ENCODE measurements at regions not wholly inside any gene's neighbourhood (a gene's known extent, or its start where the extent isn't known, plus 50 kb on each side); places are given as distances from the start of the nearest gene placed in this dataset.

DNA sequence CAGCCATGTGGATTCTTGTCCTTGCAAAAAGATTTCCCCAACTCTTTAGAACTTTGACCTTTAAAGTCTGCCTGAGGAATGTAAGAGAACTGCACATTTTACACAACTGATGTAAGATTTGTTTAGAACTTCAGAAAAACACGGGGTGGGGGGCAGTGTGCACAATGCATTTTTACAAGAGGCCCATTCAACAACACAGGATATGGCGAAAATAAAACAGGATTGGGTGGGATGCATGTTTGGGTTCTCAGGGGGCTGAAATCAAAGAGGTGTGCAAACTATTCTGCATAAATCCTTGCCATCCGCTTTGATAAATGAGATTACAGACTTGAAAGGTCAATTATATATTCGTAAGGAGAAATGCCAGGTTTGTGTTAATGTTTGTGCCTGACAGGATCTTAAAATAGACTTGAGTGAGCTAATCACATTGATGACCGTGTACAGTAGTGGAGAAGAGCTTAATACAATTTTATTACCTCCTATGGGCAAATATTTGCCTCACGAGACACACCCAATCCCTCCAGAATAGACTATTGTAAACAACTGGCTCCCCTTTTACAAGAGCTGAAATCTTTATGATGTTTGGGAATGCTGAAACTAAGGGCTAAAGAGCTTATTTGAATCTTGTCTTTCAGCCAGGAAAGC, 184.1 kb upstream of the LEF1 start:
- DNase-seq (ENCODE audit: low read depth): no peak
- TF ChIP-seq, protein P1, sequence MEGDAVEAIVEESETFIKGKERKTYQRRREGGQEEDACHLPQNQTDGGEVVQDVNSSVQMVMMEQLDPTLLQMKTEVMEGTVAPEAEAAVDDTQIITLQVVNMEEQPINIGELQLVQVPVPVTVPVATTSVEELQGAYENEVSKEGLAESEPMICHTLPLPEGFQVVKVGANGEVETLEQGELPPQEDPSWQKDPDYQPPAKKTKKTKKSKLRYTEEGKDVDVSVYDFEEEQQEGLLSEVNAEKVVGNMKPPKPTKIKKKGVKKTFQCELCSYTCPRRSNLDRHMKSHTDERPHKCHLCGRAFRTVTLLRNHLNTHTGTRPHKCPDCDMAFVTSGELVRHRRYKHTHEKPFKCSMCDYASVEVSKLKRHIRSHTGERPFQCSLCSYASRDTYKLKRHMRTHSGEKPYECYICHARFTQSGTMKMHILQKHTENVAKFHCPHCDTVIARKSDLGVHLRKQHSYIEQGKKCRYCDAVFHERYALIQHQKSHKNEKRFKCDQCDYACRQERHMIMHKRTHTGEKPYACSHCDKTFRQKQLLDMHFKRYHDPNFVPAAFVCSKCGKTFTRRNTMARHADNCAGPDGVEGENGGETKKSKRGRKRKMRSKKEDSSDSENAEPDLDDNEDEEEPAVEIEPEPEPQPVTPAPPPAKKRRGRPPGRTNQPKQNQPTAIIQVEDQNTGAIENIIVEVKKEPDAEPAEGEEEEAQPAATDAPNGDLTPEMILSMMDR (conservative IDR thresholded peaks at IDR 0.05; ENCODE audit: low read length): no peak

GRCh38 chr4:108351791-108352190, 183.1 kb upstream of the LEF1 start:
- TF ChIP-seq, protein P1 (conservative IDR thresholded peaks at IDR 0.05; ENCODE audit: low read length): no peak
- H3K4me3 ChIP-seq (ENCODE audit: low read length): no peak overlapping the region
- DNase-seq (ENCODE audit: low read depth): peak; percentile 8

More for the DNA sequence above, 184.1 kb upstream of the LEF1 start:
- no peak overlapping the region for H3K4me3 ChIP-seq (ENCODE audit: low read length)

DNA sequence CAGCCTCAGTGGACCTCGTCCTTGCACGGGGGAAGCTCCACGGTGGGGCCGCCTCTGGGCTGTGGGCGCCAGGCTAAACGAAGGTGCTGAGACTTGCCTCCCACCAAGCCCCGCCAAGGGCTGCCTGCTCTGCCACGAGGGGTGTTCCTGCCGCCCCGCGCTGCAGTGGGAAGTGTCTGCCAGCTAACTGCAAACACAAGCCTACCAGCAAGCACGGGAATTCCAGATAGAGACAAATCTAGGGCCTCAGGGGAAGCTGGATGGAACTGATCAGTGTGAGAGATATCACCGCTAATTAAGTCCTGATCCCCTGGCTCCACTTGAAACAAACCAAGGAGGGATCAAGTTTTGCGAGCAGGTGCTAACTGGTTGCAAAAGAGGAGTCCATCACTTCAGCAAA, 181.6 kb upstream of the LEF1 start:
- no peak for DNase-seq (ENCODE audit: low read depth)
- H3K4me3 ChIP-seq (ENCODE audit: low read length): no peak overlapping the region
- TF ChIP-seq, protein P1 (conservative IDR thresholded peaks at IDR 0.05; ENCODE audit: low read length): no peak

DNA sequence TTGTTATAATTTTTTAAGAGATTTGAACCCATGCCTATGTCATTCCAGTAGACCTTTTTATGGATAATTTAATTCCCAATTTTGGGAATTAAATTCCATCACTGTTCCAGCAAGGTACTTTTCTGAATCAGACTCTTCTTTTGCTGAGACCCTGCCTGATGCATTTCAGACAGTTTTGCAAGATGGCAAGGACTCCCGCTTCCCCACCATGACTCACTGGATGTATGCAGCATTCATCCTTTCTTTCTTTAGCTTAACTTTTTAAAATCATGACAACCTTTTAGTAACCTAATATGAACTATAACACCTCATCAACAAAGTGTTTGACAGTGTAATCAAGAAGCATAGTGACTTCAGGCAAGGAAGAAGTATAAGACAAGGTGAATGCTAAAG, 178.1 kb upstream of the LEF1 start:
- no peak for DNase-seq (ENCODE audit: low read depth)
- no peak overlapping the region for H3K4me3 ChIP-seq (ENCODE audit: low read length)
- TF ChIP-seq, protein P1 (conservative IDR thresholded peaks at IDR 0.05; ENCODE audit: low read length): no peak

GRCh38 chr4:108345862-108346817, 177.4 kb upstream of the LEF1 start:
- H3K4me3 ChIP-seq (ENCODE audit: low read length): no peak overlapping the region
- TF ChIP-seq, protein P1 (conservative IDR thresholded peaks at IDR 0.05; ENCODE audit: low read length): no peak
- peak; percentile 73 for DNase-seq (ENCODE audit: low read depth)

DNA sequence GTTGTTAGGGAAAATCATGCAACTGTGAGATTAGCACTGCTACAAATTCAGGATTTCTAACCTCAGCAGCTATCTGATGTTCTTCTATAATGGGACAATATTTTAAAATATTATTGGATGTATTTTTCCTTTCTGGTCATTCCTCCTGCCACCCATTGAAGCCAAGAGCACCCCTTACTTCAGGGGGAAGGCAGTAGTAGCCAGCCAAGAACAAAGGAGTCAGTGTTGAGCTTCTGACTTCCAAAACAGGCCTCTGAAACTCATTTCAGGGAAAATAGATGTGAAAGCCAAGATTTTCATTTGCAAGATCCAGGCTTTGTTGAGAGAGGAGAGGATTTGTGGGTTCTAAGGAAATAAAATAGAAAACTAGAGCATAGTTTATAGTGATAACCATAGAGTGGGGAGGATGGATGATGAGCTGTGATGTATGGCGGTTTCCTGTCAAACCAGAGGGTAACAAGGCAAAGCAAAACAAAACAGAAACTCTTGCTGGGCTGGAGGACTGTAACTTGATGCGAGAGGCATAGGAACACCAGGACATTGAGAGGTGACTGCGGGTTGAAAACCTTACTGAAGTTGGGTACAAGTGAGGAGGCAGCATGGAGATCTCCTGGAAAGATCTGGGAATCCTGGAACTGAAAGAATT, 173.7 kb upstream of the LEF1 start:
- TF ChIP-seq, protein P1 (conservative IDR thresholded peaks at IDR 0.05; ENCODE audit: low read length): no peak
- no peak for DNase-seq (ENCODE audit: low read depth)
- H3K4me3 ChIP-seq (ENCODE audit: low read length): no peak overlapping the region

Measured in AG10803 (cell line).